ENCODE measurements at regions not wholly inside any gene's neighbourhood (a gene's known extent, or its start where the extent isn't known, plus 50 kb on each side); places are given as distances from the start of the nearest gene placed in this dataset.

GRCh38 chr6:145360865-145361264, 374.5 kb downstream of the EPM2A start:
- no peak for DNase-seq (ENCODE audit: low read depth in 3 of 3, low spot score in 2 of 3)

- no peak for DNase-seq (ENCODE audit: low read depth in 3 of 3, low spot score in 2 of 3)
Observed at GRCh38 chr6:145367149-145367548, 368.2 kb downstream of the EPM2A start.

- no peak for DNase-seq (ENCODE audit: low read depth in 3 of 3, low spot score in 2 of 3)
Observed at GRCh38 chr6:145368075-145368474, 367.2 kb downstream of the EPM2A start.

- DNase-seq (ENCODE audit: low read depth in 3 of 3, low spot score in 2 of 3): no peak
Observed at GRCh38 chr6:145370559-145370958, 364.8 kb downstream of the EPM2A start.

GRCh38 chr6:145372671-145373151, 362.6 kb downstream of the EPM2A start:
- no peak for DNase-seq (ENCODE audit: low read depth in 3 of 3, low spot score in 2 of 3)

GRCh38 chr6:145373826-145374225, 361.5 kb downstream of the EPM2A start:
- DNase-seq (ENCODE audit: low read depth in 3 of 3, low spot score in 2 of 3): no peak

GRCh38 chr6:145374570-145374969, 360.8 kb downstream of the EPM2A start:
- no peak for DNase-seq (ENCODE audit: low read depth in 3 of 3, low spot score in 2 of 3)

GRCh38 chr6:145375502-145375901, 359.8 kb downstream of the EPM2A start:
- no peak for DNase-seq (ENCODE audit: low read depth in 3 of 3, low spot score in 2 of 3)

- no peak for DNase-seq (ENCODE audit: low read depth in 3 of 3, low spot score in 2 of 3)
Observed at GRCh38 chr6:145380186-145380585, 355.1 kb downstream of the EPM2A start.

GRCh38 chr6:145381941-145382340, 353.4 kb downstream of the EPM2A start:
- DNase-seq (ENCODE audit: low read depth in 3 of 3, low spot score in 2 of 3): no peak

GRCh38 chr6:145383428-145383827, 351.9 kb downstream of the EPM2A start:
- DNase-seq (ENCODE audit: low read depth in 3 of 3, low spot score in 2 of 3): no peak

- no peak for DNase-seq (ENCODE audit: low read depth in 3 of 3, low spot score in 2 of 3)
Observed at GRCh38 chr6:145384503-145384902, 350.8 kb downstream of the EPM2A start.

GRCh38 chr6:145396499-145396898, 338.8 kb downstream of the EPM2A start:
- DNase-seq (ENCODE audit: low read depth in 3 of 3, low spot score in 2 of 3): no peak

GRCh38 chr6:145400508-145400907, 334.8 kb downstream of the EPM2A start:
- DNase-seq (ENCODE audit: low read depth in 3 of 3, low spot score in 2 of 3): no peak

- no peak for DNase-seq (ENCODE audit: low read depth in 3 of 3, low spot score in 2 of 3)
Observed at GRCh38 chr6:145405006-145405551, 330.2 kb downstream of the EPM2A start.

GRCh38 chr6:145406783-145407182, 328.5 kb downstream of the EPM2A start:
- DNase-seq (ENCODE audit: low read depth in 3 of 3, low spot score in 2 of 3): no peak

GRCh38 chr6:145415616-145416015, 319.7 kb downstream of the EPM2A start:
- DNase-seq (ENCODE audit: low read depth in 3 of 3, low spot score in 2 of 3): no peak

- DNase-seq (ENCODE audit: low read depth in 3 of 3, low spot score in 2 of 3): no peak
Observed at GRCh38 chr6:145420599-145420998, 314.7 kb downstream of the EPM2A start.

GRCh38 chr6:145423936-145424335, 311.4 kb downstream of the EPM2A start:
- no peak for DNase-seq (ENCODE audit: low read depth in 3 of 3, low spot score in 2 of 3)

- no peak for DNase-seq (ENCODE audit: low read depth in 3 of 3, low spot score in 2 of 3)
Observed at GRCh38 chr6:145427232-145427631, 308.1 kb downstream of the EPM2A start.

- DNase-seq (ENCODE audit: low read depth in 3 of 3, low spot score in 2 of 3): no peak
Observed at GRCh38 chr6:145428706-145429105, 306.6 kb downstream of the EPM2A start.

GRCh38 chr6:145442110-145442509, 293.2 kb downstream of the EPM2A start:
- no peak for DNase-seq (ENCODE audit: low read depth in 3 of 3, low spot score in 2 of 3)

GRCh38 chr6:145445674-145446073, 289.6 kb downstream of the EPM2A start:
- DNase-seq (ENCODE audit: low read depth in 3 of 3, low spot score in 2 of 3): no peak
